ENCODE measurements at regions not wholly inside any gene's neighbourhood (a gene's known extent, or its start where the extent isn't known, plus 50 kb on each side); places are given as distances from the start of the nearest gene placed in this dataset.
"Not testable (repeated sequence)": the region's sequence is repeated elsewhere in the genome, so short reads cannot be mapped to it uniquely, and the experiment has no call there.

GRCh38 chr4:111068883-111069282 lies 446.0 kb upstream of the PITX2 start:
- Histone ChIP-seq H3K4me1 (ENCODE audit: insufficient read depth) (no peaks in the 10 kb centered on the region), H3K4me3 (no peak overlapping the region), H3K36me3 (no peaks in the 10 kb centered on the region), H3K9me3 (no peaks in the 10 kb centered on the region), H3K27ac (no peak overlapping the region), H3K27me3 (no peaks in the 10 kb centered on the region)
- no peak for DNase-seq
- 77 to 84% (median 79%) methylated on average over 3 of the region's 3 CpGs for WGBS, 3 donors
- intact Hi-C loops (cut with DNase I): no loop called here
- no peak for TF ChIP-seq CTCF (IDR thresholded peaks at IDR 0.05)
- TF ChIP-seq EP300 (IDR thresholded peaks at IDR 0.05): no peak
- TF ChIP-seq POLR2A (IDR thresholded peaks at IDR 0.05): no peak

- no peak overlapping the region for H3K27ac ChIP-seq
- no peak overlapping the region for H3K4me3 ChIP-seq
- intact Hi-C loops (cut with DNase I): no loop called here
- TF ChIP-seq EP300 (IDR thresholded peaks at IDR 0.05) (no peak), CTCF (IDR thresholded peaks at IDR 0.05) (no peak), POLR2A (IDR thresholded peaks at IDR 0.05) (no peak)
- no peak for DNase-seq
- no peaks in the 10 kb centered on the region for H3K36me3 ChIP-seq
- H3K4me1 ChIP-seq (ENCODE audit: insufficient read depth): no peaks in the 10 kb centered on the region
- WGBS, 3 donors: 70 to 92% (median 77%) methylated on average over 4 of the region's 4 CpGs
- H3K9me3 ChIP-seq: no peaks in the 10 kb centered on the region
- H3K27me3 ChIP-seq: no peaks in the 10 kb centered on the region
These were observed 447.5 kb upstream of the PITX2 start for GRCh38 chr4:111070390-111070789.

GRCh38 chr4:111074523-111075114 lies 451.7 kb upstream of the PITX2 start:
- no peaks in the 10 kb centered on the region for H3K9me3 ChIP-seq
- no peak for DNase-seq
- no peak overlapping the region for H3K27ac ChIP-seq
- H3K36me3 ChIP-seq: no peaks in the 10 kb centered on the region
- TF ChIP-seq CTCF (IDR thresholded peaks at IDR 0.05) (no peak), EP300 (IDR thresholded peaks at IDR 0.05) (no peak), POLR2A (IDR thresholded peaks at IDR 0.05) (no peak)
- WGBS, 3 donors: 83 to 89% (median 84%) methylated on average over 10 to 12 of the region's 12 CpGs
- intact Hi-C loops (cut with DNase I): no loop called here
- H3K27me3 ChIP-seq: no peaks in the 10 kb centered on the region
- no peak overlapping the region for H3K4me3 ChIP-seq
- H3K4me1 ChIP-seq (ENCODE audit: insufficient read depth): no peaks in the 10 kb centered on the region

GRCh38 chr4:111076299-111076698 lies 453.4 kb upstream of the PITX2 start:
- H3K27me3 ChIP-seq; intact Hi-C loops (cut with DNase I); H3K4me1 ChIP-seq (ENCODE audit: insufficient read depth); H3K27ac ChIP-seq; H3K4me3 ChIP-seq; DNase-seq; H3K36me3 ChIP-seq; H3K9me3 ChIP-seq: not testable (repeated sequence)
- WGBS, 3 donors: 59 to 70% (median 63%) methylated on average over 1 of the region's 1 CpG

GRCh38 chr4:111108153-111108552 lies 485.3 kb upstream of the PITX2 start:
- no peak for TF ChIP-seq CTCF (IDR thresholded peaks at IDR 0.05)
- TF ChIP-seq EP300 (IDR thresholded peaks at IDR 0.05): no peak
- no peak for TF ChIP-seq POLR2A (IDR thresholded peaks at IDR 0.05)
- 58 to 71% (median 65%) methylated on average over 1 of the region's 1 CpG for WGBS, 3 donors
- no peak overlapping the region for H3K27ac ChIP-seq
- H3K4me1 ChIP-seq (ENCODE audit: insufficient read depth): no peaks in the 10 kb centered on the region
- no peak overlapping the region for H3K4me3 ChIP-seq
- H3K9me3 ChIP-seq: no peaks in the 10 kb centered on the region
- H3K36me3 ChIP-seq: no peaks in the 10 kb centered on the region
- no peak for DNase-seq
- no peaks in the 10 kb centered on the region for H3K27me3 ChIP-seq
- intact Hi-C loops (cut with DNase I): no loop called here
